ENCODE measurements at regions not wholly inside any gene's neighbourhood (a gene's known extent, or its start where the extent isn't known, plus 50 kb on each side); places are given as distances from the start of the nearest gene placed in this dataset.

GRCh38 chr1:53406551-53407235, 52.5 kb upstream of the DMRTB1 start:
- no peak for TF ChIP-seq CTCF (IDR thresholded peaks at IDR 0.05; ENCODE audit: insufficient read depth, low read depth, low read length, missing control alignments)

GRCh38 chr1:53408013-53408754, 51.0 kb upstream of the DMRTB1 start:
- DNase-seq (ENCODE audit: low read depth), result no peak
- no peak for TF ChIP-seq CTCF (IDR thresholded peaks at IDR 0.05; ENCODE audit: insufficient read depth, low read depth, low read length, missing control alignments)
- H3K4me3 ChIP-seq (ENCODE audit: low read length), result no peak overlapping the region

More at GRCh38 chr1:53406551-53407235, 52.5 kb upstream of the DMRTB1 start:
- no peak overlapping the region for H3K4me3 ChIP-seq (ENCODE audit: low read length)
- no peak for DNase-seq (ENCODE audit: low read depth)

GRCh38 chr1:53408755-53409129, 50.5 kb upstream of the DMRTB1 start:
- no peak for DNase-seq (ENCODE audit: low read depth)
- no peak for TF ChIP-seq CTCF (IDR thresholded peaks at IDR 0.05; ENCODE audit: insufficient read depth, low read depth, low read length, missing control alignments)
- no peak overlapping the region for H3K4me3 ChIP-seq (ENCODE audit: low read length)

GRCh38 chr1:53409233-53409632, 50.0 kb upstream of the DMRTB1 start:
- H3K4me3 ChIP-seq (ENCODE audit: low read length), result no peak overlapping the region
- DNase-seq (ENCODE audit: low read depth), result no peak
- TF ChIP-seq CTCF (IDR thresholded peaks at IDR 0.05; ENCODE audit: insufficient read depth, low read depth, low read length, missing control alignments), result no peak

Data from epithelial cell of esophagus (primary cell).